ENCODE measurements at regions not wholly inside any gene's neighbourhood (a gene's known extent, or its start where the extent isn't known, plus 50 kb on each side); places are given as distances from the start of the nearest gene placed in this dataset.

DNA sequence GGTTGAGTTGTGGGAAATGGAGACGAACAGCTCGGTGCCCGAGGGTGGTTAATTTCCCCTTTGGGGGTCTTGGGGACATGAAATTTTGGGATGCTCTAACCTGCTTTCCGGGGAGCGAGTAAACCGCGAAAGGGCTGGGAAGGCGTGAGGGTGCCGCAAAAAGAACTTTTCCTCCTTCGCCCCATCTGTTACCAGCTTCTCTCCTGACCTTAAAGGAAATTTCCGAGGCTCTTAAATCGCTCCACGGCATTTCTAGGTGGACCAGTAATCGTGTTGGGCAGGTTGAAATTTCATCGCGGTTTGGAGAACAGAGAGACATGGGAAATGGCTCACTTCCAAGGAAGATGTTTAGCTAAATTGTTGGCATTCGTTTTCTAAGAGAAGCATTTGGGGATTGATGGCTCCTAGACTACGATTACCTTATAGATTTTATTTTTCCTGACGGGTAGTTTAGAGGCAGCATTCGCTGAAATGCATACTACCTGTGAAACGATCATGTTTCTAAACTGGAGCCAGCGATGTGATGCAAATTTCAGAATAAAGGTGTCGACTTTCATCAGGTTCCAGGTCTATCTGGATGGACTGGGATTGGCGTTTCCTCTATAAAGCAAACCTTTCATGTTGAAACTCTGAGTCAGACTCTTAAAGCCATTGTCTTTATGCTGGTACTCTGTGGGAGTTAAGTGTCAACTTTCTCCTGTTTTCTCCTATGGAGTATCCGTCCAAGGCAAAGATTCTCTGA is 414.5 kb downstream of the PCNX1 start:
- peak in 1 of 2 donors; percentile 0 for DNase-seq (ENCODE audit: extremely low read depth in 1 of 2, low read depth in 1 of 2)

- no peak for DNase-seq (ENCODE audit: extremely low read depth in 1 of 2, low read depth in 1 of 2)
Measured at GRCh38 chr14:71322655-71323250, 415.5 kb downstream of the PCNX1 start.

- peak in 1 of 2 donors; percentile 1 for DNase-seq (ENCODE audit: extremely low read depth in 1 of 2, low read depth in 1 of 2)
Measured at GRCh38 chr14:71324767-71325272, 417.6 kb downstream of the PCNX1 start.

DNA sequence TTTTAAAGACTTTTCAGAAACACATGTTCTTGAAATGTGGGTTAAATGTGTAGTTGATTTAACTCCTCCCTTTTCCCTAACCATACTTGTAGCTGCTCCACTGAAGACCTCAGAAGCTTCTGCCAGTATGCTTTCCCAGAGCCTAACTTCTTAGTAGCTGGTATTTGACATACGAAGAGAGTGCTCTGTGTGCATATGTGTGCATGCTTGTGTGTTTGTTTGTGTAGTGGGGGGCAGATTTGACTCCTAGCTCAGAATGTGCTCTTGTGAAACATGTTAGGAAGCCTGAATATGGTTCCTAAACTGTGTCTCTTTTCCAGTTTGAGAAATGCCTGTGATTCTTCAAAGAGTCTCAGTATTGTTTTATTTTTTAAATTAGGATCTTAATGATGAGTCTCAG is 420.4 kb downstream of the PCNX1 start:
- no peak for DNase-seq (ENCODE audit: extremely low read depth in 1 of 2, low read depth in 1 of 2)

- DNase-seq (ENCODE audit: extremely low read depth in 1 of 2, low read depth in 1 of 2), result no peak
Measured at GRCh38 chr14:71328183-71328582, 420.9 kb downstream of the PCNX1 start.

GRCh38 chr14:71328954-71329353 is 421.7 kb downstream of the PCNX1 start:
- DNase-seq (ENCODE audit: extremely low read depth in 1 of 2, low read depth in 1 of 2), result no peak

DNA sequence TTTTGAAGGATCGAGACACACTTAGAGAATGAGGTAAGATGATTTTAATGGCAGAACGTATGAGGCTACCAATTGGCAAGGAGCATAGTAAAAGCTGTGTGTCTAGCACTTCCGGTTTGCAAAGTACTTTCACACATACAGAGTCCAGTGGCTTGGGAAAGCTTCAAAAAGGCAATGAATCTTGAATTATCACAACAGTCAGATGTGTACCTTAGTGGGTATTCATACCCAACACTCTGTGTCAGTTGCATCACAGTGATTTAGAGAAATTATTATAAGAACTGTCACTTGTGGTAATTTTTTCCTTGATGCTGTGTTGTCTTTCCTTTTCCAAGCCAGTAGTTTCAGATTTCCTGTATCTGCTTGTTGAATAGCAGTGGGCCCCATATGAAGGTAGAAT is 424.1 kb downstream of the PCNX1 start:
- no peak for DNase-seq (ENCODE audit: extremely low read depth in 1 of 2, low read depth in 1 of 2)

GRCh38 chr14:71332476-71332875 is 425.2 kb downstream of the PCNX1 start:
- no peak for DNase-seq (ENCODE audit: extremely low read depth in 1 of 2, low read depth in 1 of 2)

GRCh38 chr14:71333705-71334104 is 426.4 kb downstream of the PCNX1 start:
- no peak for DNase-seq (ENCODE audit: extremely low read depth in 1 of 2, low read depth in 1 of 2)

DNA sequence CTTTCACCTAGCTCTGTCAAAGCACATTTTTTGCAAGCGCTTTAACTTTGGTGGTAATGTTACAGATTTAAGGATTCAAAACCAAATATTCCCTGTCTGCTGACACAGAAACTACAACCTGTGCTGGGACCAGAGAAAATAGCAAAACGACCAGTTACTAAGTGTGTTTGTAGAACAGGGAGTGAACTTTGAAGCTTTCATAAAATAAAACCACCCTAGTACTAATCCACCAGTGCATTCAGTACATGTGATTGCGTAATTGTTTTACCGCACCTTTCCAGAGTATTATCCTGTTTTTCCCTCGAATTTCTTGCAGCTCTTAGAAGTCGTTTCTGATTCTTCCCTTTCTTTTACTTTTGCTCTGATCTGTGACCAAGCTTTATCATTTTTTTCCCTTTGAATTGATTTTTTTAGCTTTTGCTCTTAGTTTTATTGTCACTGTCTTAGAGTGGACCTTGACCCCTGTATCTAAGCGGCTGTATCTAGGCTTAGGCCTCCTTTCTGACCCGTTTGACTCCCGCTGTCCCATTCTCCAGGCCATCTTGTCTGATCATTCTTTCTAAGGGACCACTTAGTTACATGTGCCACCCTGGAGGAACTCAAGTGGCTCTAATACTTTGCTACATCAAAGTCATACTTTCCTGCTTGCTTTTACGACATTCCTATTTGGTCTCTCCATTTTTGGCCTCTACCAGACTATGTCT is 429.4 kb downstream of the PCNX1 start:
- no peak for DNase-seq (ENCODE audit: extremely low read depth in 1 of 2, low read depth in 1 of 2)

GRCh38 chr14:71338153-71338552 is 430.9 kb downstream of the PCNX1 start:
- no peak for DNase-seq (ENCODE audit: extremely low read depth in 1 of 2, low read depth in 1 of 2)

- DNase-seq (ENCODE audit: extremely low read depth in 1 of 2, low read depth in 1 of 2), result no peak
Measured at GRCh38 chr14:71339650-71340415, 432.6 kb downstream of the PCNX1 start.

- no peak for DNase-seq (ENCODE audit: extremely low read depth in 1 of 2, low read depth in 1 of 2)
Measured at GRCh38 chr14:71341156-71341555, 433.9 kb downstream of the PCNX1 start.

GRCh38 chr14:71343724-71344123 is 436.5 kb downstream of the PCNX1 start:
- DNase-seq (ENCODE audit: extremely low read depth in 1 of 2, low read depth in 1 of 2), result no peak

GRCh38 chr14:71344506-71344905 is 437.2 kb downstream of the PCNX1 start:
- no peak for DNase-seq (ENCODE audit: extremely low read depth in 1 of 2, low read depth in 1 of 2)

DNA sequence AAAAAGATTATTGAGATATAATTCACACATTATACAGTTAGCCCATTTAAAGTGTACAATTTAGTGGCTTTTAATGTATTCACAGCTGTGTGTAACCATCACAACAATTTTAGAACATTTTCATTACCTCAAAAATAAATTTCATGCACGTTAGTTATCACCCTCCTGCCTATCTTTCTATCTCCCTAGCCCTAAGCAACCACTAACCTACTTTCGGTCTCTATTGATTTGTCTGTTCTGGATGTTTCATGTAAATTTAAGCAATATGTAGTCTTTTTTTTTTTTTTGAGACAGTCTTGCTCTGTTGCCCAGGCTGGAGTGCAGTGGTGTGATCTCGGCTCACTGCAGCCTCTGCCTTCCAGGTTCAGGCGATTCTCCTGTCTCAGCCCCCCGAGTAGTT is 439.4 kb downstream of the PCNX1 start:
- no peak for DNase-seq (ENCODE audit: extremely low read depth in 1 of 2, low read depth in 1 of 2)

- DNase-seq (ENCODE audit: extremely low read depth in 1 of 2, low read depth in 1 of 2), result no peak
Measured at GRCh38 chr14:71348394-71348793, 441.1 kb downstream of the PCNX1 start.

DNA sequence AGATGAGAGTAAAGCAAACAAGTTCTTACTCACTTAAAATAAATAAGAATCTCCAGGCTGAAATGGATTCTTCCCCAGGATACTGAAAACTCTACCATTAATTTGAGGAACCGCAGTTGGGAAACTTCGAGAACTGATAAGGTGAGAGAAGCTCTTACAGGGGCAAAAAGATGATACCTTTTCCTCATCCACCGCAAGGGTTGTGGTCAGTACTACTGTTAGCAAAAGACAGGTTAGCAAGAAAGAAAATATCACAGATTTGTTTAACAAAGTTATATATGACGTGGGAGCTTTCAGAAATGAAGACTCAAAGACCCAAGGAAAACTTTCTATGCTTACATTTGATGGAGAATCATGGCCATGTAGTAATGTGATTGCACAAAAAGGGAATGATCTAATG is 441.6 kb downstream of the PCNX1 start:
- no peak for DNase-seq (ENCODE audit: extremely low read depth in 1 of 2, low read depth in 1 of 2)

DNA sequence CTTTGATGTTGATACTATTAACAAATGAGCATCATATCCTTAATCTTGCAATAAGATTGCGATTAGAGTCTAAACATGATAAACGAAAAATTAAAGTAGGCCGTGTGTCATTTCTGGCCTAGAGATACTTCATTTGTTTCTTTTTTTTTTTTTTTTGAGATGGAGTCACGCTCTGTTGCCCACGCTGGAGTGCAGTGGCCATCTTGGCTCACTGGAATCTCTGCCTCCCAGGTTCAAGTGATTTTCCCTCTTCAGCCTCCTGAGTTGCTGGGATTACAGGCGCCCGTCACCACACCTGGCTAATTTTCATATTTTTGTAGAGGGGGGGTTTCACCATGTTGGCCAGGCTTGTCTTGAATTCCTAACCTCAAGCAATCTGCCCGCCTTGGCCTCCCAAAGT is 446.9 kb downstream of the PCNX1 start:
- DNase-seq (ENCODE audit: extremely low read depth in 1 of 2, low read depth in 1 of 2), result no peak

- DNase-seq (ENCODE audit: extremely low read depth in 1 of 2, low read depth in 1 of 2), result no peak
Measured at GRCh38 chr14:71354801-71355200, 447.5 kb downstream of the PCNX1 start.
